K562 (cell line): ENCODE measurements at regions not wholly inside any gene's neighbourhood (a gene's known extent, or its start where the extent isn't known, plus 50 kb on each side); places are given as distances from the start of the nearest gene placed in this dataset.
"Not testable (repeated sequence)": the region's sequence is repeated elsewhere in the genome, so short reads cannot be mapped to it uniquely, and the experiment has no call there.

Source experiments
- CHCHD3 ChIP-seq: fragments of 250-450 bp; sonication (Bioruptor Pico); IDR thresholded peaks from 2 replicates; pipeline ENCODE4 v2.1.2; 2022; ENCODE audit warnings: mild to moderate bottlenecking
- COPS2 ChIP-seq: fragments of 450-650 bp; conservative IDR thresholded peaks from 2 replicates; pipeline ENCODE4 v1.6.1; 2016; ENCODE audit warnings: mild to moderate bottlenecking, moderate library complexity
- IFI16 ChIP-seq: fragments of 250-450 bp; sonication (Bioruptor Pico); IDR thresholded peaks from 2 replicates; pipeline ENCODE4 v2.1.2; 2022; ENCODE audit warnings: mild to moderate bottlenecking, inconsistent platforms
- KDM1A ChIP-seq, 2 experiments: fragments of 450-650 bp; IDR thresholded peaks; 2 replicates each; pipeline ENCODE4 v1.6.1; 2016; ENCODE audit warnings: mild to moderate bottlenecking in 2 of 2
- MCM2 ChIP-seq: fragments of 450-650 bp; IDR thresholded peaks from 2 replicates; pipeline ENCODE4 v1.6.1; 2017; ENCODE audit warnings: low read depth, mild to moderate bottlenecking
- MYC ChIP-seq, 2 experiments: fragments of 250-450 bp in 1 of 2; sonication (Bioruptor Pico) in 1 of 2; IDR thresholded peaks; 2 replicates each; pipeline versions ENCODE4 v1.5.1 to v1.6.1; 2012 to 2021; ENCODE audit warnings: low read depth in 2 of 2, borderline replicate concordance in 1 of 2, improper control_type of control experiment in 1 of 2, low read length in 1 of 2, mild to moderate bottlenecking in 1 of 2, moderate library complexity in 1 of 2
- RFX1 ChIP-seq: fragments of 450-650 bp; IDR thresholded peaks from 2 replicates; pipeline ENCODE4 v1.6.1; 2016; ENCODE audit warnings: mild to moderate bottlenecking, moderate library complexity
- SMAD3 ChIP-seq: fragments of 450-650 bp; formaldehyde crosslinking; conservative IDR thresholded peaks from 2 replicates; pipeline ENCODE4 v1.4.0; 2020; ENCODE audit warnings: mild to moderate bottlenecking
- ZKSCAN3 ChIP-seq: fragments of 250-450 bp; sonication (Bioruptor Pico); IDR thresholded peaks from 2 replicates; pipeline ENCODE4 v1.4.0; 2020
- ZNF24 ChIP-seq: fragments of 450-650 bp; IDR thresholded peaks from 2 replicates; pipeline ENCODE4 v1.6.1; 2016
- ZNF263 ChIP-seq: sonication (generic); formaldehyde crosslinking; IDR thresholded peaks from 2 replicates; pipeline ENCODE4 v1.8.0; 2022; ENCODE audit warnings: mild to moderate bottlenecking, missing genetic modification reagents, borderline replicate concordance
- ZNF780A ChIP-seq: fragments of 250-450 bp; sonication (Bioruptor Pico); IDR thresholded peaks from 2 replicates; pipeline ENCODE4 v1.5.0; 2021; ENCODE audit warnings: mild to moderate bottlenecking
- TF ChIP-seq, protein P1 (sequence below), 3 experiments: IDR thresholded peaks in 2 of 3; conservative IDR thresholded peaks in 1 of 3; 2 replicates each; pipeline ENCODE4 v1.5.1; 2011 to 2012; ENCODE audit warnings: low read length in 3 of 3, mild to moderate bottlenecking in 3 of 3, control low read depth in 2 of 3, improper control_type of control experiment in 1 of 3, inconsistent platforms in 1 of 3, low read depth in 1 of 3, mixed read lengths in 1 of 3, moderate library complexity in 1 of 3; ENCODE audit not compliant: insufficient read depth in 2 of 3

DNA sequence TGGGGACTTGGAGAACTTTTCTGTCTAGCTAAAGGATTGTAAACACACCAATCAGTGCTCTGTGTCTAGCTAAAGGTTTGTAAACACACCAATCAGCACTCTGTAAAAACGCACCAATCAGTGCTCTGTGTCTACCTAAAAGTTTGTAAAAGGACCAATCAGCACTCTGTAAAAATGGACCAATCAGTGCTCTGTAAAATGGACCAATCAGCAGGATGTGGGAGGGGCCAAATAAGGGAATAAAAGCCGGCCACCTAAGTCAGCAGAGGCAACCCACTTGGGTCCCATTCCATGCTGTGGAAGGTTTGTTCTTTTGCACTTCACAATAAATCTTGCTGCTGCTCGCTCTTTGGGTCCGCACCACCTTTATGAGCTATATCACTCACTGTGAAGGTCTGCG, 1709.4 kb upstream of the PIK3C3 start:
- TF ChIP-seq ZNF24; RFX1; CHCHD3 (CRISPR knock-in tag); MYC (IDR thresholded peaks at IDR 0.05; ENCODE audit: low read depth, low read length); MYC (CRISPR knock-in tag; IDR thresholded peaks at IDR 0.05; ENCODE audit: borderline replicate concordance, low read depth); ZNF263 (CRISPR knock-in tag); ZNF780A (CRISPR knock-in tag); KDM1A (IDR thresholded peaks at IDR 0.05); MCM2; COPS2; IFI16 (CRISPR knock-in tag); SMAD3 (CRISPR knock-in tag); ZKSCAN3: not testable (repeated sequence)
- TF ChIP-seq, protein P1, sequence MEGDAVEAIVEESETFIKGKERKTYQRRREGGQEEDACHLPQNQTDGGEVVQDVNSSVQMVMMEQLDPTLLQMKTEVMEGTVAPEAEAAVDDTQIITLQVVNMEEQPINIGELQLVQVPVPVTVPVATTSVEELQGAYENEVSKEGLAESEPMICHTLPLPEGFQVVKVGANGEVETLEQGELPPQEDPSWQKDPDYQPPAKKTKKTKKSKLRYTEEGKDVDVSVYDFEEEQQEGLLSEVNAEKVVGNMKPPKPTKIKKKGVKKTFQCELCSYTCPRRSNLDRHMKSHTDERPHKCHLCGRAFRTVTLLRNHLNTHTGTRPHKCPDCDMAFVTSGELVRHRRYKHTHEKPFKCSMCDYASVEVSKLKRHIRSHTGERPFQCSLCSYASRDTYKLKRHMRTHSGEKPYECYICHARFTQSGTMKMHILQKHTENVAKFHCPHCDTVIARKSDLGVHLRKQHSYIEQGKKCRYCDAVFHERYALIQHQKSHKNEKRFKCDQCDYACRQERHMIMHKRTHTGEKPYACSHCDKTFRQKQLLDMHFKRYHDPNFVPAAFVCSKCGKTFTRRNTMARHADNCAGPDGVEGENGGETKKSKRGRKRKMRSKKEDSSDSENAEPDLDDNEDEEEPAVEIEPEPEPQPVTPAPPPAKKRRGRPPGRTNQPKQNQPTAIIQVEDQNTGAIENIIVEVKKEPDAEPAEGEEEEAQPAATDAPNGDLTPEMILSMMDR (IDR thresholded peaks at IDR 0.05 in 2 of 3, conservative IDR thresholded peaks at IDR 0.05 in 1 of 3; ENCODE audit: insufficient read depth in 2 of 3, low read depth in 1 of 3, low read length in 3 of 3), result not testable (repeated sequence)
